Activated CD8-positive, alpha-beta T cell treated with anti-CD3 and anti-CD28 coated beads, Interleukin-2, amount 10 ng/mL, durations not matched to agents 7 days and 5 days (primary cell): ENCODE measurements at regions not wholly inside any gene's neighbourhood (a gene's known extent, or its start where the extent isn't known, plus 50 kb on each side); places are given as distances from the start of the nearest gene placed in this dataset.

ENCODE experiments used
- ATAC-seq: fragments of 150-1000 bp; cut with Tn5 transposase; one replicate; pipeline ENCODE4 v1.10.0; 2021; ENCODE audit warnings: moderate library complexity
- CTCF ChIA-PET: fragments of 350-600 bp; sonication (Branson Sonifier 250); formaldehyde crosslinking; loops from one replicate; lab custom pipeline; 2021; ENCODE audit warnings: antibody characterized with exemption; lab: Charles Lee
- POLR2A ChIA-PET: fragments of 350-600 bp; sonication (Branson Sonifier 250); formaldehyde crosslinking; loops from one replicate; lab custom pipeline; 2021; ENCODE audit warnings: antibody characterized with exemption; lab: Charles Lee
- DNase-seq: peaks from one replicate; pipeline ENCODE4 v3.0.0-alpha.2; 2020
- H3K27ac Mint-ChIP-seq: one replicate; pipeline ENCODE4 v1.8.0; 2021; ENCODE audit warnings: mild to moderate bottlenecking, mixed read lengths
- H3K27me3 Mint-ChIP-seq: one replicate; pipeline ENCODE4 v1.8.0; 2021; ENCODE audit warnings: low read depth, mixed read lengths
- H3K36me3 Mint-ChIP-seq: one replicate; pipeline ENCODE4 v1.8.0; 2021; ENCODE audit warnings: low read depth, mixed read lengths
- H3K4me1 Mint-ChIP-seq: one replicate; pipeline ENCODE4 v1.8.0; 2021; ENCODE audit warnings: low read depth, mixed read lengths
- H3K4me3 Mint-ChIP-seq: one replicate; pipeline ENCODE4 v1.8.0; 2021; ENCODE audit warnings: mild to moderate bottlenecking, mixed read lengths
- H3K9me3 Mint-ChIP-seq: one replicate; pipeline ENCODE4 v1.8.0; 2022; ENCODE audit warnings: mixed read lengths; ENCODE audit not compliant: insufficient read depth

GRCh38 chr6:170159022-170159965 is 131.6 kb downstream of the DLL1 start:
- no peaks in the 10 kb centered on the region for H3K9me3 Mint-ChIP-seq
- no peak for DNase-seq
- no peak overlapping the region for H3K4me3 Mint-ChIP-seq
- H3K27ac Mint-ChIP-seq = no peak overlapping the region
- CTCF ChIA-PET = no interaction called here
- no peaks in the 10 kb centered on the region for H3K27me3 Mint-ChIP-seq
- no peak for ATAC-seq
- POLR2A ChIA-PET = no interaction called here
- no peaks in the 10 kb centered on the region for H3K36me3 Mint-ChIP-seq
- peaks cover 12% of the 10 kb centered on the region for H3K4me1 Mint-ChIP-seq

- ChIA-PET POLR2A (no interaction called here), CTCF (no interaction called here)
- Mint-ChIP-seq H3K9me3 (no peaks in the 10 kb centered on the region), H3K4me3 (no peak overlapping the region), H3K4me1 (peaks cover 12% of the 10 kb centered on the region), H3K27ac (no peak overlapping the region), H3K36me3 (no peaks in the 10 kb centered on the region), H3K27me3 (no peaks in the 10 kb centered on the region)
- DNase-seq (no peak), ATAC-seq (no peak)
Observed at GRCh38 chr6:170158296-170159021, 132.4 kb downstream of the DLL1 start.

GRCh38 chr6:170157567-170158218 is 133.2 kb downstream of the DLL1 start:
- peaks cover 10% of the 10 kb centered on the region for H3K4me1 Mint-ChIP-seq
- H3K4me3 Mint-ChIP-seq = no peak overlapping the region
- DNase-seq (no peak), ATAC-seq (no peak)
- H3K36me3 Mint-ChIP-seq = no peaks in the 10 kb centered on the region
- H3K9me3 Mint-ChIP-seq = no peaks in the 10 kb centered on the region
- POLR2A ChIA-PET = no interaction called here
- no peak overlapping the region for H3K27ac Mint-ChIP-seq
- H3K27me3 Mint-ChIP-seq = no peaks in the 10 kb centered on the region
- CTCF ChIA-PET = no interaction called here

GRCh38 chr6:170156448-170157375 is 134.2 kb downstream of the DLL1 start:
- Mint-ChIP-seq H3K27ac (no peak overlapping the region), H3K9me3 (no peaks in the 10 kb centered on the region), H3K4me1 (peaks cover 16% of the 10 kb centered on the region), H3K4me3 (no peak overlapping the region), H3K27me3 (peaks cover 7% of the 10 kb centered on the region), H3K36me3 (no peaks in the 10 kb centered on the region)
- no peak for DNase-seq
- no peak for ATAC-seq
- CTCF ChIA-PET = no interaction called here
- POLR2A ChIA-PET = no interaction called here

GRCh38 chr6:170155464-170156196 is 135.2 kb downstream of the DLL1 start:
- ATAC-seq (no peak), DNase-seq (no peak)
- Mint-ChIP-seq H3K36me3 (no peaks in the 10 kb centered on the region), H3K27ac (no peak overlapping the region), H3K9me3 (no peaks in the 10 kb centered on the region), H3K4me3 (no peak overlapping the region), H3K4me1 (peaks cover 24% of the 10 kb centered on the region), H3K27me3 (peaks cover 13% of the 10 kb centered on the region)
- ChIA-PET CTCF (no interaction called here), POLR2A (no interaction called here)

DNA sequence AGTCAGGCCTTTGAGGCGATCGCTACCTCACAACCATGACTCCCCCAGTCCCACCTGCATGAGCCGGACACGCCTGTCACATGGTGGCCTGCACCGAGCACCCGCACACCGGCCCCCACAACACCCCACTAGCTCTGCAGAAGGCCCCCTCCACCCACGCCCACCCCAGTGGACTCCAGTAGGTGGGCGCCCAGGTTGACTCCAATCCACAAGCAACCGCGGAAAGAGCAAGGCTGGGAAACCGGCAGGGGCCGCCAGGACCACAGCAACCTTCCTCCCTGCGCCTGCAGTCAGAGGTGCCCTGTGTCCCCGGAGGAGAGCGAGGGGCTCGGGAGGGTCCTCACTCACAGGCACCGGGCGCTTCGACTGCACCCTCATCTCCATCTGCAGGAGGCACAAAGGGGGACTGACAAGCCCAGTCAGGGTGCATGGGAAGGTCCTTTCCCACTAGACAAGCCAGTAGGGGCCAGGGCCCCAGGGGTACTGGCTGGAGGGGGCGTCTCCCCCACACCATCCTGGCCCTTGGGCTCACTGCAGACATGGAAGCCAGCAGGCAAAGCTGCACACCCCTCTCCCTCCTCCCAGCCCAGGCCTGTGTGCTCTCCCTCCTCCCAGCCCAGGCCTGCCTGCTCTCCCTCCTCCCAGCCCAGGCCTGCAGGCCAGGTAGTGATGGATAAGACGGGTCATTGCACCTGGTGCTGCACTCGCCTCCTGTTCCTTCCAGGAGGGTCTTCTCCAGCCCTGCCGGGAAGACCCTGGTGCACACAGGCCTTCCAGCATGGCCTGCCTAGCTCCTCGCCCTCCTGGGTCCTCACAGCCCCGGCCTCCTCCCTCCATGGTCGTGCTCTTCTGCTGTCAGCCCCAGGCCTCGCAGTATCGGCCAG is 137.2 kb downstream of the DLL1 start:
- H3K4me1 Mint-ChIP-seq = peaks cover 42% of the 10 kb centered on the region
- H3K9me3 Mint-ChIP-seq = no peaks in the 10 kb centered on the region
- H3K36me3 Mint-ChIP-seq = no peaks in the 10 kb centered on the region
- ChIA-PET POLR2A (no interaction called here), CTCF (no interaction called here)
- peaks cover 13% of the 10 kb centered on the region for H3K27me3 Mint-ChIP-seq
- ATAC-seq = no peak
- DNase-seq = no peak
- H3K4me3 Mint-ChIP-seq = no peak overlapping the region
- H3K27ac Mint-ChIP-seq = no peak overlapping the region

- H3K27ac Mint-ChIP-seq = no peak overlapping the region
- no peaks in the 10 kb centered on the region for H3K36me3 Mint-ChIP-seq
- POLR2A ChIA-PET = no interaction called here
- DNase-seq (no peak), ATAC-seq (no peak)
- H3K9me3 Mint-ChIP-seq = no peaks in the 10 kb centered on the region
- H3K27me3 Mint-ChIP-seq = peaks cover 13% of the 10 kb centered on the region
- CTCF ChIA-PET = no interaction called here
- H3K4me3 Mint-ChIP-seq = no peak overlapping the region
- peaks cover 49% of the 10 kb centered on the region for H3K4me1 Mint-ChIP-seq
Observed at GRCh38 chr6:170152989-170153388, 137.9 kb downstream of the DLL1 start.

- peaks cover 55% of the 10 kb centered on the region for H3K4me1 Mint-ChIP-seq
- no peak overlapping the region for H3K4me3 Mint-ChIP-seq
- ChIA-PET CTCF (no interaction called here), POLR2A (no interaction called here)
- H3K27me3 Mint-ChIP-seq = peaks cover 13% of the 10 kb centered on the region
- H3K36me3 Mint-ChIP-seq = no peaks in the 10 kb centered on the region
- H3K27ac Mint-ChIP-seq = no peak overlapping the region
- ATAC-seq = no peak
- no peaks in the 10 kb centered on the region for H3K9me3 Mint-ChIP-seq
- no peak for DNase-seq
Observed at GRCh38 chr6:170152124-170152926, 138.6 kb downstream of the DLL1 start.

GRCh38 chr6:170151804-170152123 is 139.1 kb downstream of the DLL1 start:
- CTCF ChIA-PET = interaction anchor here (1.0 kb wide), 1 partner anchor 320 kb away, joined by 3 read pairs; no protein-coding TSS in a partner anchor
- H3K36me3 Mint-ChIP-seq = no peaks in the 10 kb centered on the region
- peaks cover 61% of the 10 kb centered on the region for H3K4me1 Mint-ChIP-seq

More at GRCh38 chr6:170151804-170152123, 139.1 kb downstream of the DLL1 start:
- H3K27ac Mint-ChIP-seq = peak overlapping the region; percentile 34
- DNase-seq (no peak), ATAC-seq (no peak)
- POLR2A ChIA-PET = no interaction called here
- no peak overlapping the region for H3K4me3 Mint-ChIP-seq
- H3K27me3 Mint-ChIP-seq = peaks cover 13% of the 10 kb centered on the region
- H3K9me3 Mint-ChIP-seq = no peaks in the 10 kb centered on the region
